H9 (cell line): ENCODE measurements at regions not wholly inside any gene's neighbourhood (a gene's known extent, or its start where the extent isn't known, plus 50 kb on each side); places are given as distances from the start of the nearest gene placed in this dataset.

Experiments used
- DNase-seq: peaks from one replicate; pipeline ENCODE4 v3.0.0-alpha.2; 2017
- H2AFZ ChIP-seq: one replicate; pipeline ENCODE4 v1.6.1; 2013; ENCODE audit warnings: mild to moderate bottlenecking, low read length, control low read depth, moderate library complexity
- H2AK5ac ChIP-seq: 2 replicates; pipeline ENCODE4 v1.6.1; 2013; ENCODE audit warnings: low read length, control low read depth, mixed read lengths; ENCODE audit not compliant: insufficient read length
- H2BK120ac ChIP-seq: one replicate; pipeline ENCODE4 v1.6.1; 2013; ENCODE audit warnings: low read depth, mild to moderate bottlenecking, low read length, control low read depth, inconsistent platforms; ENCODE audit not compliant: poor library complexity, severe bottlenecking
- H2BK12ac ChIP-seq: 2 replicates; pipeline ENCODE4 v1.6.1; 2013; ENCODE audit warnings: low read length, control low read depth, mixed read lengths, low read depth; ENCODE audit not compliant: insufficient read length
- H2BK15ac ChIP-seq: 2 replicates; pipeline ENCODE4 v1.6.1; 2013; ENCODE audit warnings: low read depth, low read length, control low read depth
- H2BK20ac ChIP-seq: one replicate; pipeline ENCODE4 v1.6.1; 2013; ENCODE audit warnings: low read depth, mild to moderate bottlenecking, low read length, control low read depth, inconsistent platforms; ENCODE audit not compliant: poor library complexity, severe bottlenecking
- H2BK5ac ChIP-seq: 2 replicates; pipeline ENCODE4 v1.6.1; 2013; ENCODE audit warnings: low read length, control low read depth, mixed read lengths; ENCODE audit not compliant: insufficient read length
- H3K14ac ChIP-seq: 2 replicates; pipeline ENCODE4 v1.6.1; 2013; ENCODE audit warnings: low read length, control low read depth; ENCODE audit not compliant: insufficient read depth
- H3K18ac ChIP-seq: 2 replicates; pipeline ENCODE4 v1.6.1; 2013; ENCODE audit warnings: low read depth, mild to moderate bottlenecking, mixed read lengths, low read length, control low read depth; ENCODE audit not compliant: insufficient read length
- H3K23ac ChIP-seq: 2 replicates; pipeline ENCODE4 v1.6.1; 2013; ENCODE audit warnings: low read length, control low read depth, mixed read lengths, low read depth; ENCODE audit not compliant: insufficient read length
- H3K23me2 ChIP-seq: 2 replicates; pipeline ENCODE4 v1.6.1; 2013; ENCODE audit warnings: low read depth, mild to moderate bottlenecking, mixed read lengths, low read length, control low read depth; ENCODE audit not compliant: insufficient read length, poor library complexity, severe bottlenecking
- H3K27ac ChIP-seq: 2 replicates; pipeline ENCODE4 v1.5.1; 2013; ENCODE audit warnings: low read length, control low read depth, mixed read lengths, low read depth; ENCODE audit not compliant: insufficient read length
- H3K27me3 ChIP-seq: 2 replicates; pipeline ENCODE4 v1.6.1; 2013; ENCODE audit warnings: low read length, control low read depth, inconsistent platforms; ENCODE audit not compliant: insufficient read depth
- H3K4ac ChIP-seq: 2 replicates; pipeline ENCODE4 v1.6.1; 2013; ENCODE audit warnings: low read depth, mild to moderate bottlenecking, control low read depth, inconsistent platforms, low read length, moderate library complexity
- H3K4me1 ChIP-seq: 2 replicates; pipeline ENCODE4 v1.6.1; 2013; ENCODE audit warnings: low read length, control low read depth, inconsistent platforms; ENCODE audit not compliant: insufficient read depth
- H3K4me2 ChIP-seq: 2 replicates; pipeline ENCODE4 v1.6.1; 2013; ENCODE audit warnings: low read length, control low read depth, mixed read lengths; ENCODE audit not compliant: insufficient read length, insufficient read depth
- H3K56ac ChIP-seq: 2 replicates; pipeline ENCODE4 v1.6.1; 2013; ENCODE audit warnings: low read depth, mild to moderate bottlenecking, mixed read lengths, low read length, control low read depth; ENCODE audit not compliant: insufficient read length
- H3K79me1 ChIP-seq: 2 replicates; pipeline ENCODE4 v1.6.1; 2013; ENCODE audit warnings: low read depth, mild to moderate bottlenecking, moderate library complexity, low read length, control low read depth, inconsistent platforms; ENCODE audit not compliant: insufficient read depth, poor library complexity, severe bottlenecking
- H3K79me2 ChIP-seq: 2 replicates; pipeline ENCODE4 v1.6.1; 2013; ENCODE audit warnings: low read length, control low read depth, inconsistent platforms; ENCODE audit not compliant: insufficient read depth
- H3K9ac ChIP-seq: 2 replicates; pipeline ENCODE4 v1.6.1; 2013; ENCODE audit warnings: low read length, control low read depth, mixed read lengths; ENCODE audit not compliant: insufficient read length; ENCODE audit errors: extremely low read depth
- H3K9me3 ChIP-seq: one replicate; pipeline ENCODE4 v1.6.1; 2013; ENCODE audit warnings: low read depth, low read length, inconsistent platforms; ENCODE audit not compliant: control insufficient read depth
- H3T11ph ChIP-seq: one replicate; pipeline ENCODE4 v1.6.1; 2013; ENCODE audit warnings: mild to moderate bottlenecking, low read length, control low read depth, inconsistent platforms
- H4K20me1 ChIP-seq: one replicate; pipeline ENCODE4 v1.6.1; 2013; ENCODE audit not compliant: control insufficient read depth, insufficient read length, insufficient read depth
- H4K5ac ChIP-seq: 2 replicates; pipeline ENCODE4 v1.6.1; 2013; ENCODE audit warnings: low read depth, mild to moderate bottlenecking, mixed read lengths, low read length, control low read depth; ENCODE audit not compliant: insufficient read length
- H4K8ac ChIP-seq: replicated peaks from 2 replicates; pipeline ENCODE4 v1.6.1; 2013; ENCODE audit warnings: low read length, control low read depth, mixed read lengths, low read depth; ENCODE audit not compliant: insufficient read length
- H4K91ac ChIP-seq: 2 replicates; pipeline ENCODE4 v1.6.1; 2013; ENCODE audit warnings: low read depth, mild to moderate bottlenecking, moderate library complexity, mixed read lengths, low read length, control low read depth; ENCODE audit not compliant: insufficient read length
- H3K27ac Mint-ChIP-seq, 3 experiments: 2 replicates in 2 of 3; 3 replicates in 1 of 3; pipeline ENCODE4 v1.8.0; 2020 to 2021; ENCODE audit warnings: mixed read lengths in 3 of 3, mild to moderate bottlenecking in 1 of 3, moderate library complexity in 1 of 3
- H3K27me3 Mint-ChIP-seq: 2 replicates; pipeline ENCODE4 v1.8.0; 2021; ENCODE audit warnings: low read depth, mild to moderate bottlenecking, moderate library complexity, mixed read lengths
- H3K36me3 Mint-ChIP-seq, 3 experiments: 2 replicates in 2 of 3; 3 replicates in 1 of 3; pipeline ENCODE4 v1.8.0; 2020 to 2021; ENCODE audit warnings: low read depth in 3 of 3, mixed read lengths in 3 of 3; ENCODE audit not compliant: insufficient read depth in 1 of 3
- H3K4me1 Mint-ChIP-seq, 2 experiments: 2 replicates each; pipeline ENCODE4 v1.8.0; 2020; ENCODE audit warnings: mixed read lengths in 2 of 2
- H3K4me3 Mint-ChIP-seq, 2 experiments: 2 replicates in 1 of 2; 3 replicates in 1 of 2; pipeline ENCODE4 v1.8.0; 2020 to 2021; ENCODE audit warnings: mild to moderate bottlenecking in 2 of 2, mixed read lengths in 2 of 2, moderate library complexity in 1 of 2
- H3K9me3 Mint-ChIP-seq, 2 experiments: 2 replicates in 1 of 2; 3 replicates in 1 of 2; pipeline ENCODE4 v1.8.0; 2020; ENCODE audit warnings: mild to moderate bottlenecking in 2 of 2, mixed read lengths in 2 of 2, moderate library complexity in 1 of 2
- CTCF ChIP-seq: fragments of 200-600 bp; sonication (generic); conservative IDR thresholded peaks from 3 replicates; pipeline ENCODE4 v1.8.0; 2021; ENCODE audit warnings: antibody characterized with exemption, mild to moderate bottlenecking
- WGBS: extraction: QIAGEN DNeasy Blood & Tissue Kit; methylation state at CpG from one replicate; pipeline ENCODE4 v1.1.7; 2013; ENCODE audit warnings: missing lambda C conversion rate, low lambda C conversion rate, mixed read lengths; ENCODE audit not compliant: insufficient read length; ENCODE audit errors: extremely low coverage; 5-methylcytosine and 5-hydroxymethylcytosine counted together

GRCh38 chr1:4083231-4084047, 183.4 kb upstream of the C1orf174 start:
- no peaks in the 10 kb centered on the region for H3K79me2 ChIP-seq
- H3K9me3 Mint-ChIP-seq, result peaks cover 13 to 28% of the 10 kb centered on the region in 2 experiments
- DNase-seq, result no peak
- H3K23me2 ChIP-seq, result no peaks in the 10 kb centered on the region
- no peak overlapping the region for H3K4me2 ChIP-seq
- no peak overlapping the region for H3K18ac ChIP-seq
- no peak overlapping the region for H4K8ac ChIP-seq
- H3K4ac ChIP-seq, result no peak overlapping the region
- H3K9me3 ChIP-seq, result no peaks in the 10 kb centered on the region
- peaks cover 6 to 10% of the 10 kb centered on the region in 2 experiments for H3K4me1 Mint-ChIP-seq
- no peak overlapping the region for H4K91ac ChIP-seq
- no peak overlapping the region for H3K4me3 Mint-ChIP-seq
- H2BK5ac ChIP-seq, result no peak overlapping the region
- H2AK5ac ChIP-seq, result no peak overlapping the region
- no peak overlapping the region for H3K27ac ChIP-seq
- no peak overlapping the region for H4K5ac ChIP-seq
- WGBS, result no CpG with 5 or more reads among the region's 18 CpGs
- no peak overlapping the region for H2BK15ac ChIP-seq
- no peak overlapping the region for H2BK20ac ChIP-seq
- peaks cover 3 to 9% (median 6%) of the 10 kb centered on the region in 3 experiments; a peak in 6 of 7 replicates for H3K36me3 Mint-ChIP-seq
- H2BK120ac ChIP-seq, result no peak overlapping the region
- H3K4me1 ChIP-seq, result no peaks in the 10 kb centered on the region
- no peak overlapping the region for H3K27ac Mint-ChIP-seq
- no peak overlapping the region for H3K56ac ChIP-seq
- no peaks in the 10 kb centered on the region for H4K20me1 ChIP-seq
- no peak overlapping the region for H2BK12ac ChIP-seq
- H3K9ac ChIP-seq, result no peak overlapping the region
- peaks cover 13% of the 10 kb centered on the region for H3K27me3 Mint-ChIP-seq
- H2AFZ ChIP-seq, result no peak overlapping the region
- H3K79me1 ChIP-seq, result no peaks in the 10 kb centered on the region
- TF ChIP-seq CTCF, result no peak
- no peak overlapping the region for H3K23ac ChIP-seq
- H3K14ac ChIP-seq, result no peak overlapping the region
- no peak overlapping the region for H3T11ph ChIP-seq
- no peaks in the 10 kb centered on the region for H3K27me3 ChIP-seq
